Astrocyte (in vitro differentiated cells and primary cell): ENCODE measurements at regions not wholly inside any gene's neighbourhood (a gene's known extent, or its start where the extent isn't known, plus 50 kb on each side); places are given as distances from the start of the nearest gene placed in this dataset.

Experiments
- EZH2 ChIP-seq: IDR thresholded peaks from 2 replicates; pipeline ENCODE4 v1.6.1; 2012; ENCODE audit warnings: mild to moderate bottlenecking, low read length, inconsistent platforms; ENCODE audit not compliant: insufficient read depth
- TF ChIP-seq, protein P1 (sequence below): IDR thresholded peaks from 2 replicates; pipeline ENCODE4 v1.5.1; 2011; ENCODE audit warnings: low read depth, mild to moderate bottlenecking, inconsistent platforms, low read length, moderate library complexity; ENCODE audit not compliant: insufficient read depth

DNA sequence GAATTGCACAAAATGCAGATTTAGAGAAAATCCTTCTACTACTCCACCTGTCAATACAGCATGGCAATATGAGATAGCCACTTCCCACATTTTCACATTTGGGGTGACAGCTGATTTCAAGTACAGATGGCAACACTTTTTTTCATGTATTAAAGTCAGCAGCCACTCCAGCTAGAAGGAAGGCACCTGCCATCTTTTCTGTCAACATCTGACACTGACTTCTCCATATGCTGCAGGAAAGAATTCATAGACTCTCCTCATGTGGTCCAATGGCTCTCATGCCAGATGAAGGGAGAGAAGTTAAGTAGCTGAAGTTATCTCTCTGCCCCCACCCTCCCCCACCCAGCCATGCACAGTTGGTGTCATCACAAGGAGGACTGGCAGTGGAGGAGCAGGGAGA lies 912.0 kb downstream of the SORCS1 start:
- no peak for TF ChIP-seq EZH2
- TF ChIP-seq, protein P1, sequence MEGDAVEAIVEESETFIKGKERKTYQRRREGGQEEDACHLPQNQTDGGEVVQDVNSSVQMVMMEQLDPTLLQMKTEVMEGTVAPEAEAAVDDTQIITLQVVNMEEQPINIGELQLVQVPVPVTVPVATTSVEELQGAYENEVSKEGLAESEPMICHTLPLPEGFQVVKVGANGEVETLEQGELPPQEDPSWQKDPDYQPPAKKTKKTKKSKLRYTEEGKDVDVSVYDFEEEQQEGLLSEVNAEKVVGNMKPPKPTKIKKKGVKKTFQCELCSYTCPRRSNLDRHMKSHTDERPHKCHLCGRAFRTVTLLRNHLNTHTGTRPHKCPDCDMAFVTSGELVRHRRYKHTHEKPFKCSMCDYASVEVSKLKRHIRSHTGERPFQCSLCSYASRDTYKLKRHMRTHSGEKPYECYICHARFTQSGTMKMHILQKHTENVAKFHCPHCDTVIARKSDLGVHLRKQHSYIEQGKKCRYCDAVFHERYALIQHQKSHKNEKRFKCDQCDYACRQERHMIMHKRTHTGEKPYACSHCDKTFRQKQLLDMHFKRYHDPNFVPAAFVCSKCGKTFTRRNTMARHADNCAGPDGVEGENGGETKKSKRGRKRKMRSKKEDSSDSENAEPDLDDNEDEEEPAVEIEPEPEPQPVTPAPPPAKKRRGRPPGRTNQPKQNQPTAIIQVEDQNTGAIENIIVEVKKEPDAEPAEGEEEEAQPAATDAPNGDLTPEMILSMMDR, result no peak
